MM.1S (cell line): ENCODE measurements at regions not wholly inside any gene's neighbourhood (a gene's known extent, or its start where the extent isn't known, plus 50 kb on each side); places are given as distances from the start of the nearest gene placed in this dataset.

Source experiments
- DNase-seq: peaks from one replicate; pipeline ENCODE4 v3.0.0-alpha.2; 2015
- H2AFZ ChIP-seq: fragments of 300-600 bp; sonication (generic); 2 replicates; pipeline ENCODE4 v1.6.0; 2016; ENCODE audit warnings: antibody characterized with exemption, low read length
- H3F3A ChIP-seq: fragments of 300-600 bp; sonication (generic); 2 replicates; pipeline ENCODE4 v1.6.1; 2016; ENCODE audit warnings: mild to moderate bottlenecking, antibody characterized with exemption, low read length, moderate library complexity, mixed read lengths; ENCODE audit not compliant: insufficient read depth
- H3K27ac ChIP-seq: fragments of 300-600 bp; sonication (generic); 2 replicates; pipeline ENCODE4 v1.5.1; 2016; ENCODE audit warnings: mild to moderate bottlenecking, low read length
- H3K27me3 ChIP-seq: fragments of 300-600 bp; sonication (generic); replicated peaks from 2 replicates; pipeline ENCODE4 v1.6.0; 2016; ENCODE audit warnings: low read length; ENCODE audit not compliant: insufficient read depth
- H3K36me3 ChIP-seq: fragments of 300-600 bp; sonication (generic); replicated peaks from 2 replicates; pipeline ENCODE4 v1.6.1; 2016; ENCODE audit warnings: mild to moderate bottlenecking, low read length, mixed read lengths; ENCODE audit not compliant: insufficient read depth
- H3K4me1 ChIP-seq: fragments of 300-600 bp; sonication (generic); 2 replicates; pipeline ENCODE4 v1.6.1; 2016; ENCODE audit warnings: low read length, mixed read lengths
- H3K4me2 ChIP-seq: fragments of 300-600 bp; sonication (generic); 2 replicates; pipeline ENCODE4 v1.6.0; 2016; ENCODE audit warnings: low read depth, low read length
- H3K4me3 ChIP-seq: fragments of 300-600 bp; sonication (generic); 2 replicates; pipeline ENCODE4 v1.5.1; 2016; ENCODE audit warnings: low read length, mixed read lengths
- H3K79me2 ChIP-seq: fragments of 300-600 bp; sonication (generic); 2 replicates; pipeline ENCODE4 v1.6.1; 2016; ENCODE audit warnings: mixed run types, low read length, mixed read lengths
- H3K9ac ChIP-seq: fragments of 300-600 bp; sonication (generic); 2 replicates; pipeline ENCODE4 v1.6.1; 2016; ENCODE audit warnings: low read length, mixed read lengths
- H3K9me2 ChIP-seq: fragments of 300-600 bp; sonication (generic); replicated peaks from 2 replicates; pipeline ENCODE4 v1.6.1; 2016; ENCODE audit warnings: mild to moderate bottlenecking, low read length, mixed read lengths; ENCODE audit not compliant: insufficient read depth
- H3K9me3 ChIP-seq: fragments of 300-600 bp; sonication (generic); replicated peaks from 2 replicates; pipeline ENCODE4 v1.6.1; 2016; ENCODE audit warnings: mild to moderate bottlenecking, low read length, mixed read lengths; ENCODE audit not compliant: insufficient read depth
- H4K20me1 ChIP-seq: fragments of 300-600 bp; sonication (generic); 2 replicates; pipeline ENCODE4 v1.6.1; 2016; ENCODE audit warnings: mild to moderate bottlenecking, low read length, moderate library complexity, mixed read lengths; ENCODE audit not compliant: insufficient read depth
- EZH2 ChIP-seq: fragments of 300-600 bp; sonication (generic); optimal IDR thresholded peaks from 2 replicates; pipeline ENCODE3; 2017; ENCODE audit warnings: low read depth, mild to moderate bottlenecking, antibody characterized with exemption, low read length, mixed read lengths
- EZH2phosphoT487 ChIP-seq: fragments of 300-600 bp; sonication (generic); IDR thresholded peaks from 2 replicates; pipeline ENCODE4 v1.6.1; 2018; ENCODE audit warnings: antibody characterized with exemption, low read length
- TF ChIP-seq, protein P1 (sequence below): fragments of 300-600 bp; sonication (generic); IDR thresholded peaks from 2 replicates; pipeline ENCODE4 v1.5.1; 2016; ENCODE audit warnings: antibody characterized with exemption, low read length, mixed read lengths

DNA sequence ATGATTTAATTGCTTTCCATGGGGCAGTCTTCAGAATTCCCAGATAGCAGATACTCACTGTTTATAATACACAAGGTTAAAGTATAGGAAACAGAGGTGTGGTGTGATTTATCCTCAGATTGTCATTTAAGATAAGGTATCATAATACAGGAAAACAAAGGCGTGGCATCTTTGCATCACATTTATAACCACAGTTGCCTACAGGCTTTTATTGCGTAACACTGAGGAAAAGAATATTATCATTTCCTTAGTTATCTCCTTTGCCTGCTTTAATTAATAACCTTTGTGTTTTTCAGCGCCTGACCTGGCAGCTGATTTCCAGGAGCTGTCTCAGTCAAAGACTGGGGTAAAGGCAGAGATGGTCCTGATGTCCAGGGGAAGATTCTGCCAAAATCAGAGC lies 68.8 kb downstream of the SSX7 start:
- TF ChIP-seq, protein P1, sequence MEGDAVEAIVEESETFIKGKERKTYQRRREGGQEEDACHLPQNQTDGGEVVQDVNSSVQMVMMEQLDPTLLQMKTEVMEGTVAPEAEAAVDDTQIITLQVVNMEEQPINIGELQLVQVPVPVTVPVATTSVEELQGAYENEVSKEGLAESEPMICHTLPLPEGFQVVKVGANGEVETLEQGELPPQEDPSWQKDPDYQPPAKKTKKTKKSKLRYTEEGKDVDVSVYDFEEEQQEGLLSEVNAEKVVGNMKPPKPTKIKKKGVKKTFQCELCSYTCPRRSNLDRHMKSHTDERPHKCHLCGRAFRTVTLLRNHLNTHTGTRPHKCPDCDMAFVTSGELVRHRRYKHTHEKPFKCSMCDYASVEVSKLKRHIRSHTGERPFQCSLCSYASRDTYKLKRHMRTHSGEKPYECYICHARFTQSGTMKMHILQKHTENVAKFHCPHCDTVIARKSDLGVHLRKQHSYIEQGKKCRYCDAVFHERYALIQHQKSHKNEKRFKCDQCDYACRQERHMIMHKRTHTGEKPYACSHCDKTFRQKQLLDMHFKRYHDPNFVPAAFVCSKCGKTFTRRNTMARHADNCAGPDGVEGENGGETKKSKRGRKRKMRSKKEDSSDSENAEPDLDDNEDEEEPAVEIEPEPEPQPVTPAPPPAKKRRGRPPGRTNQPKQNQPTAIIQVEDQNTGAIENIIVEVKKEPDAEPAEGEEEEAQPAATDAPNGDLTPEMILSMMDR: no peak
- no peak for TF ChIP-seq EZH2
- TF ChIP-seq EZH2phosphoT487: no peak
- Histone ChIP-seq H3K4me2 (no peak overlapping the region), H3K27me3 (no peaks in the 10 kb centered on the region), H3K9me3 (no peaks in the 10 kb centered on the region), H3F3A (no peaks in the 10 kb centered on the region), H2AFZ (no peak overlapping the region), H3K79me2 (no peaks in the 10 kb centered on the region), H3K9me2 (no peaks in the 10 kb centered on the region), H3K4me1 (no peaks in the 10 kb centered on the region), H4K20me1 (no peaks in the 10 kb centered on the region), H3K27ac (no peak overlapping the region), H3K4me3 (no peak overlapping the region), H3K36me3 (no peaks in the 10 kb centered on the region), H3K9ac (no peak overlapping the region)
- no peak for DNase-seq

GRCh38 chrX:52577464-52578173 lies 60.8 kb upstream of the XAGE1B start:
- H3K36me3 ChIP-seq: no peaks in the 10 kb centered on the region
- H3K9me3 ChIP-seq: no peaks in the 10 kb centered on the region
- H3K9ac ChIP-seq: no peak overlapping the region
- H3K4me2 ChIP-seq: no peak overlapping the region
- no peak overlapping the region for H3K27ac ChIP-seq
- DNase-seq: no peak
- H3K4me3 ChIP-seq: no peak overlapping the region
- no peaks in the 10 kb centered on the region for H3K9me2 ChIP-seq
- H4K20me1 ChIP-seq: no peaks in the 10 kb centered on the region
- TF ChIP-seq EZH2phosphoT487: no peak
- TF ChIP-seq, protein P1: no peak
- no peaks in the 10 kb centered on the region for H3K4me1 ChIP-seq
- H2AFZ ChIP-seq: no peak overlapping the region
- no peaks in the 10 kb centered on the region for H3K79me2 ChIP-seq
- no peaks in the 10 kb centered on the region for H3F3A ChIP-seq
- no peaks in the 10 kb centered on the region for H3K27me3 ChIP-seq

DNA sequence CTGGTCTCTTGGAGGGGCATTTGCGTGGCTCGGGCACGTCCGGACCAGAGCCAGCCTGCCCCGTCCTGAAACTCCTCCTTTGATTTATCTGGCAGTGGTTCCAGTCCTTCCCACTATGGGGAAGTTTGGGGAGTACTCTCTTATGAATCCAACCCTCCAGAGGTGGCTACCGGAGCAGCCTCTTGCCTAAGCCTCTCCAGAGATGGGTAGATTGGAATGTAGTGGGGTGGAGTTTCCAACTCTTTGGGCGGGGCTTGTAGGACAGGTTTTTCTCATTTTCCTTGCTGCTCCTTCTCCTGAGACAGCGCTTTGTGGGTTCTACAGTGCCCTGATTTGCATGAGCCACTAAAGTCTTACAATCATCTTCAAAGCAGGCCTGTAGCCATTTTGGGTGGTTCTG lies 60.1 kb upstream of the XAGE1B start:
- Histone ChIP-seq H3F3A (no peaks in the 10 kb centered on the region), H3K9me3 (no peaks in the 10 kb centered on the region), H3K4me1 (no peaks in the 10 kb centered on the region), H3K79me2 (no peaks in the 10 kb centered on the region), H3K27me3 (no peaks in the 10 kb centered on the region), H3K4me3 (no peak overlapping the region), H3K9ac (no peak overlapping the region), H3K36me3 (no peaks in the 10 kb centered on the region), H3K27ac (no peak overlapping the region), H4K20me1 (no peaks in the 10 kb centered on the region), H3K4me2 (no peak overlapping the region), H3K9me2 (no peaks in the 10 kb centered on the region), H2AFZ (no peak overlapping the region)
- no peak for DNase-seq
- TF ChIP-seq EZH2phosphoT487 (no peak), EZH2 (no peak)
- TF ChIP-seq, protein P1: no peak
